K562 (cell line): ENCODE measurements at regions not wholly inside any gene's neighbourhood (a gene's known extent, or its start where the extent isn't known, plus 50 kb on each side); places are given as distances from the start of the nearest gene placed in this dataset.

Experiments used
- NFYB ChIP-seq: IDR thresholded peaks from 2 replicates; pipeline ENCODE4 v1.6.1; 2011; ENCODE audit warnings: mild to moderate bottlenecking, moderate library complexity; ENCODE audit not compliant: insufficient read length; ENCODE audit errors: extremely low read depth
- POLR2A ChIP-seq: fragments of 450-650 bp; conservative IDR thresholded peaks from 2 replicates; pipeline ENCODE4 v1.6.1; 2016
- POLR2AphosphoS5 ChIP-seq: IDR thresholded peaks from 2 replicates; pipeline ENCODE4 v1.6.1; 2011; ENCODE audit warnings: mild to moderate bottlenecking, low read depth, low read length, moderate library complexity; ENCODE audit not compliant: control insufficient read depth, insufficient read depth

DNA sequence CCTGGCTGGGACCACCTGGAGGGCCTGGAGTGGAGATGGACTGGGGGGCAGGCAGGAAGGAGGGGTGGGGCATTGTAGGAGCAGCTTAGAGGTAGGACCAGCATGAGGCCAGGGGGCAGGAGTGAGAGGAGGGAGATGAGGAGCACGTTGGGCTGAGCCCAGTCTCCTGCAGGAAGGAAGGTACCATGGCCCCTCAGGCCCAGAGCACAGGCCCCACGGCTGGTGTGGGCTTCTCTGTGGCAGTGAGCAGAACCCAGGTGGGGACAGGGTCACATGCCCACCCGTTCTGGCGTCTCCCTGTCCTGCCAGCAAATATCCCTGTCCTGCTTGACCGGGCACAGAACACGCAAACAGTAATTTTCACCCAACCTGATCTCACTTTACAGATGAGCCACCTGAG, 141.8 kb downstream of the ENGASE start:
- TF ChIP-seq POLR2A, result no peak
- TF ChIP-seq NFYB, result no peak
- no peak for TF ChIP-seq POLR2AphosphoS5
